ENCODE measurements at regions not wholly inside any gene's neighbourhood (a gene's known extent, or its start where the extent isn't known, plus 50 kb on each side); places are given as distances from the start of the nearest gene placed in this dataset.

GRCh38 chr18:46346213-46346612 is 242.0 kb downstream of the HAUS1 start:
- Histone ChIP-seq H3K9me3 (no peaks in the 10 kb centered on the region), H3K36me3 (no peaks in the 10 kb centered on the region), H3K4me3 (no peak overlapping the region), H3K4me1 (peaks cover 0 to 4% (median 0%) of the 10 kb centered on the region in 4 donors), H3K27ac (no peak overlapping the region), H3K27me3 (no peaks in the 10 kb centered on the region)
- no peak for DNase-seq (ENCODE audit: low spot score in 2 of 2)
- 91 to 93% methylated on average over 6 of the region's 6 CpGs for WGBS, 2 donors
- no peak for TF ChIP-seq POLR2A (IDR thresholded peaks at IDR 0.05)
- TF ChIP-seq EP300 (IDR thresholded peaks at IDR 0.05) = no peak
- TF ChIP-seq CTCF (IDR thresholded peaks at IDR 0.05) = no peak

GRCh38 chr18:46346896-46347630 is 242.9 kb downstream of the HAUS1 start:
- no peak for DNase-seq (ENCODE audit: low spot score in 2 of 2)
- H3K9me3 ChIP-seq = no peaks in the 10 kb centered on the region
- H3K4me1 ChIP-seq = peaks cover 0 to 4% (median 0%) of the 10 kb centered on the region in 4 donors
- H3K4me3 ChIP-seq = no peak overlapping the region
- no peak overlapping the region for H3K27ac ChIP-seq
- TF ChIP-seq CTCF (IDR thresholded peaks at IDR 0.05) (no peak), POLR2A (IDR thresholded peaks at IDR 0.05) (no peak), EP300 (IDR thresholded peaks at IDR 0.05) (no peak)
- H3K36me3 ChIP-seq = no peaks in the 10 kb centered on the region
- H3K27me3 ChIP-seq = no peaks in the 10 kb centered on the region
- 91 to 94% methylated on average over 19 of the region's 19 CpGs for whole genome bisulfite sequencing, 2 donors

DNA sequence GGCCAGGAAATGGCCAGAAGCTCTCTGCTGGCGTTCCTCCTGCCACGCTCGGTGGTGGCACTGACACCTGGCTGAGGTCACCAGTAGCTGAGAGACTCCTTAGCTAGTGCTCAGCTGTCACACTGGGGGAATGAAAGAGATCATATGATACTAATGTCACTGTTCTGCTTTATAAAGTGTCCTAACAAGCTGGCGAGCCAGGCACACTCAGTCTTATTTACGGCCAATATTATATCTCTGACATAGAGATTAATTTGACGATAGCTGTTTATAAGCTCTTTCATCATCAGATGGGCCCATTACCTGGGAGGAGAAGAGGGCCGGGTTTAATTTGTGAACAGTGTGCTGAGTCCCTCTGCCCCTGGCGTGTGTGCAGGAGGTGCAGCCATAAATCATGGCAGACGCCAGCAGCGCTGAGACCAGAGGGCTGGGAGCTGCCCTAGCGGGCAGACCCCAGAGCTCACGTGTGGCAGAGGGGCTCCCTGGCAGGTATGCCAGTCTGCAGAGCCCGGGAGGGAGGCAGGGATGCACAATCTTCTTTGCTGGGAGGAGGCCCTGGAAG is 246.5 kb downstream of the HAUS1 start:
- Histone ChIP-seq H3K27me3 (no peaks in the 10 kb centered on the region), H3K4me3 (no peak overlapping the region), H3K9me3 (no peaks in the 10 kb centered on the region), H3K4me1 (no peaks in the 10 kb centered on the region), H3K27ac (no peak overlapping the region), H3K36me3 (no peaks in the 10 kb centered on the region)
- TF ChIP-seq EP300 (IDR thresholded peaks at IDR 0.05) = no peak
- no peak for TF ChIP-seq CTCF (IDR thresholded peaks at IDR 0.05)
- TF ChIP-seq POLR2A (IDR thresholded peaks at IDR 0.05) = no peak
- DNase-seq (ENCODE audit: low spot score in 2 of 2) = no peak
- 70 to 71% methylated on average over 12 to 13 of the region's 13 CpGs for WGBS, 2 donors

DNA sequence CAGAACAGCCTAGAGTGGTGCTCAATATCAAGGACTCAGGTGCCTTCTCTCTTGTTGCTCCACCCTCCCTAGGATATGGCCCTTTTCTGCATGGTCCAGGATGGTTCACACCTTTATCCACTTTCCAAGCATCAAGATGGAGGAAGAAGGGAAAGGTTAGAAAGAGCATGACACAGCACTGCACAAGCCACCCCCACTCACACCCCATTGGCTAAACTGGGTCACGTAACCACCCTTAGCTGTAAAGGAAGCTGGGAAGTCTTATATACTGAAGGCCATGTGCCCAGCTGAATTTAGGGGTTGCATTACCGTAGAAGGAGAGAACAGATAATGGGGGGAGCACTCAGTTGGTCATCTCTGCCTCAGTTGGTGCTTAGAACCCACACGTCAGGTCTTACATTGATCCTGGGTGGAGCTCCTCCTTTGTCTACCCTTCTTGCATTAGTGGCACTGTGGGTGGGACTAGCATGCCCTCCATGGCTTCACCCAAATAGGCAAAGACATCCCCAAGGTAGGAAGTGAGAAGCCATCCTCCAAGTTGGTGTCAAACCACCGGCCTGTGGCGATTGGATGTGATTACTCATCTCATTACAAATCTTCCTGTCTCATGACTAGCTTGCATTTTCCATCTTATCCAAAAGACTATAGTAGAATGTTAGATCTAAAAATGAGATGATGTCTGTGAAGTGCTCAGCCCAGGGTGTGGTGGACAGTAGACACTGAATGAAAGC is 248.5 kb downstream of the HAUS1 start:
- no peaks in the 10 kb centered on the region for H3K36me3 ChIP-seq
- H3K4me3 ChIP-seq = no peak overlapping the region
- no peaks in the 10 kb centered on the region for H3K9me3 ChIP-seq
- H3K27ac ChIP-seq = no peak overlapping the region
- no peak for DNase-seq (ENCODE audit: low spot score in 2 of 2)
- no peaks in the 10 kb centered on the region for H3K27me3 ChIP-seq
- H3K4me1 ChIP-seq = no peaks in the 10 kb centered on the region
- TF ChIP-seq POLR2A (IDR thresholded peaks at IDR 0.05) (no peak), CTCF (IDR thresholded peaks at IDR 0.05) (no peak), EP300 (IDR thresholded peaks at IDR 0.05) (no peak)
- 88 to 89% methylated on average over 5 of the region's 5 CpGs for WGBS, 2 donors

GRCh38 chr18:46353460-46353859 is 249.3 kb downstream of the HAUS1 start:
- no peak for TF ChIP-seq EP300 (IDR thresholded peaks at IDR 0.05)
- TF ChIP-seq CTCF (IDR thresholded peaks at IDR 0.05) = no peak
- no peak for TF ChIP-seq POLR2A (IDR thresholded peaks at IDR 0.05)
- H3K27me3 ChIP-seq = no peaks in the 10 kb centered on the region
- H3K27ac ChIP-seq = no peak overlapping the region
- WGBS, 2 donors = 79 to 81% methylated on average over 9 of the region's 9 CpGs
- H3K4me3 ChIP-seq = no peak overlapping the region
- no peaks in the 10 kb centered on the region for H3K9me3 ChIP-seq
- no peaks in the 10 kb centered on the region for H3K36me3 ChIP-seq
- H3K4me1 ChIP-seq = no peaks in the 10 kb centered on the region
- no peak for DNase-seq (ENCODE audit: low spot score in 2 of 2)

Measured in tibial nerve (tissue), 4 donors.